Hepatocyte (in vitro differentiated cells): ENCODE measurements at regions not wholly inside any gene's neighbourhood (a gene's known extent, or its start where the extent isn't known, plus 50 kb on each side); places are given as distances from the start of the nearest gene placed in this dataset.

Experiments
- CTCF ChIP-seq: fragments of 200-600 bp; sonication (generic); IDR thresholded peaks from 2 replicates; pipeline ENCODE4 v1.5.1; 2016; ENCODE audit warnings: antibody characterized with exemption, mild to moderate bottlenecking; ENCODE audit not compliant: poor library complexity
- EZH2 ChIP-seq: fragments of 200-600 bp; sonication (generic); IDR thresholded peaks from 2 replicates; pipeline ENCODE4 v1.6.1; 2016; ENCODE audit warnings: antibody characterized with exemption, mild to moderate bottlenecking, borderline replicate concordance
- EZH2phosphoT487 ChIP-seq: fragments of 200-600 bp; sonication (generic); IDR thresholded peaks from one replicate; pipeline ENCODE4 v1.6.1; 2018; ENCODE audit warnings: antibody characterized with exemption, mild to moderate bottlenecking, low read depth, moderate library complexity; ENCODE audit not compliant: unreplicated experiment, severe bottlenecking

- no peak for TF ChIP-seq CTCF
- TF ChIP-seq EZH2: no peak
- TF ChIP-seq EZH2phosphoT487: no peak
Observed at GRCh38 chr6:19994909-19995308, 157.7 kb downstream of the ID4 start.
